NCI-H345 treated with DMSO at 0.1 percent for 48 hours (cell line): ENCODE measurements at regions not wholly inside any gene's neighbourhood (a gene's known extent, or its start where the extent isn't known, plus 50 kb on each side); places are given as distances from the start of the nearest gene placed in this dataset.
A peak's percentile ranks its signal among the peaks of the same experiment; 100 is the strongest.

ENCODE experiments used
- DNase-seq: peaks from one replicate; lab custom pipeline; 2025; ENCODE audit not compliant: unreplicated experiment; lab: John Stamatoyannopoulos, UW

DNA sequence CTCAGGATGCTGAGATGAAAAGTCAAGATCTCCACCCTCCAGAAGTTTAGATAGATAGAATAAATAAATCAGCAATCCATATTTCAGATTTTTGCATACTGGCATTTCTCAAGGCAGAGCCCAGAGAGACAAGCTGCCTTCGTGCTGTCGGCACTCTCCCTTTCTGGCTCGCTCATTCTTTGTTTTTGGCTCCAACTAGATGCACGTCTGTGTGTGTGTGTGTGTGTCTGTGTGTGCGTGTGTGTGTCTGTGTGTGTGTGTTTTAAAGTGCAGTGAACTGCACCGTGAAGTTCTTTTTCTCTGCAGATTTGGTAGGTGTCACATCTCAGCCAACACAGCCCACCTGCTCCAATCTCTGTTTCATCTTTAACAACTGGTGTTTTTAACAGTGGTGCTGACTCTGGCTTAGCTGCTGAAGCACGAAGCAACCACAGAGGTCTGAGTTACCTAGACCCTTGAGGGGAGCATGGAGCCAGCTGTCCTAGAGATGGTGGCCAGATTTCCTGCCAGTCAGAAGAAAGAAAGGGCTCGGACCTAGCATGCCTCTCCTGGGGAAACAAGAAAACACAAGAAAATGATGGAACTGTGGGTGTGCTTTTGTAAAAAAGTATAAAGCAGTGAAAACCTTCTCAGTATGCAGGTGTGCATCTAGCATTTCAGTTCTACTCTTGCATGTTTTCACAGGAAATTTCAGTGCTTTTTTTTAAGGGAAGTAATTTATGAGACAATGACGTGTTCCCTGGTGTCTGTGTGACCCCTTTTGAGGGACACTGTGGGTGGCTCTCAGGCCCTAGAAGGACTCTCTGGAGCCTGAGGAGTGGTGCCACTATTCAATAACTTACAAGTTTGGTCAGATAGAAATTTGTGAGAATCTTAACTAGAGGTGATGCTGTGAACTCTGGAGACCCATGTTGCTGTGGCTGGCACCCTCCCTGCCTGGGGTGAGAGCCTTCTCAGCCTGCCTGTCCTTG, 364.3 kb downstream of the RNF144A start:
- no peak for DNase-seq

DNA sequence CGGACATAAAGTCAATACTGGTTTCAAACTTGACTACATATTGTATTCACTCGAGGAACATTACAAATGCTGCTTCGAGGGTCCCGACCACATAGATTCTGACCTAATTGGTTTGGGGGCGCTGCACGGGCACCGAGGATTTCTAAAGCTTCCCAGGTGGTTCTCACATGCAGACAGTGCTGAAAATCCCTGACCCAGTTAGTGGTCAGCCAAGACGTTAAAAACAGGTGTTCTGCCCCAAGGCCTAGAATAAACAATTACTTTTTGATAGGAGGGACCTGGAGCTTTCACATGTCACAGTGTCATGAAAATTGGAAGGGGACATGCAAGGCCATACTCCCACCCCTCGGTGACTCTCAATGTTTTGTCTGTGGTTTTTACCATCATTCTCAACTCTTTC, 368.9 kb downstream of the RNF144A start:
- DNase-seq, result no peak

DNA sequence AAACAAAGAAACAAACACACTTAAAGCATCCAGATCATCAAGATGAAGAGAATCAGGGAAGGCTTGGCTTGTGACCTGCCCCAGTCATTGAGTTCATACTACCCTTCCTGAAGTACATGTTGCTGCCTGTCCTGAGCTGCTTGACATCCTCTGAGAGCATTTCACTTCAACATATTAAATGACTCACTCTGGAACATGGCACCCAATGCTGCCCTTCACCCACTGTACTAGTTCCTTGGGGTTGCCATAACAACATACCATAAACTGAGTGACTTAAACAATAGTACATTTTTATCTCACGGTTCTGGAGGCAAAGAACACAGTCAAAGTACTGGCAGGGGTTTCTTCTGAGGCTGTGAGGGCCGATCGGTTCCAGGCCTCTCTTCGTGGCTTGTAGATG, 371.3 kb downstream of the RNF144A start:
- DNase-seq, result no peak

DNA sequence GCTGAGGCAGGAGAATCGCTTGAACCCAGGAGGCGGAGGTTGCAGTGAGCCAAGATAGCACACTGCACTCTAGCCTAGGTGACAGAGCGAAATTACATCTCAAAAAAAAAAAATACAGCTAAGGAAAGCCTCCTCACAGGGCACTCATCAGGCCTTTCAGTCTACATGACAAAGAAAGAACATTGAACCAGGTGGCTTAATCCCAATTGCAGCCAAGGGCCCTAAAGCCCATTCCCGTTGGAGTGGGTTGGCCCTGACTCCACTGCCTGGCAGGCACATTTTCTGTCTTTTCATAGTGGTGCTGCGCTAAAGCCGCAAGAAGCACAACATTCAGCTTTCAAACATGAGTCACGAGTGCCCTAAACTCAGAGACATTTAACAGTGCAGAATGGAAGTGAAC, 372.5 kb downstream of the RNF144A start:
- DNase-seq, result no peak

DNA sequence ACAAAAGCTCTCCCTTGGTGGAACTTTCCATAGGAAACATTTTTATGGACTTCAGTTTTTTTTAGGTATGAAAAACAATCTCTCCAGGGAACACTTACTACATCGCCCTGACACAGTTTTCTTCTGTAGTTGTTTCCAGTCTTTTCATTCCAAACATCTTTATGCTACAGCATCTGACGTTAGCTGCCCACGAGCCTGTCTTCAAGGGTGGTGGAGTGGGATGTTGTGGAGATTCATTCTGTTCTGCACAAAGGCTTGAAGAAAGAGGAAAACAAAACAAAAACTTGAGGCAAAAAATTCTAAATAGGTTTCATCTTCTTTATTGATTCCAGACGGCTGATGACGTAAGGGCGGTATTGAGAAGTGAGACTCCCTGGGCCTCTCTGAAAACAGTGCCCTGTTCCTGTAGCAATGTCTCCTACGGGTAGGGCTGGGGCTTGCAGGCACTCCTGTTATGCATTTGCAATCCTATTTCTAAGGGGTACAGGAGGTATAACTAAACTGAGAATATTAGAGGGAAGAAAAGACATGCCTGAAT, 375.0 kb downstream of the RNF144A start:
- no peak for DNase-seq

DNA sequence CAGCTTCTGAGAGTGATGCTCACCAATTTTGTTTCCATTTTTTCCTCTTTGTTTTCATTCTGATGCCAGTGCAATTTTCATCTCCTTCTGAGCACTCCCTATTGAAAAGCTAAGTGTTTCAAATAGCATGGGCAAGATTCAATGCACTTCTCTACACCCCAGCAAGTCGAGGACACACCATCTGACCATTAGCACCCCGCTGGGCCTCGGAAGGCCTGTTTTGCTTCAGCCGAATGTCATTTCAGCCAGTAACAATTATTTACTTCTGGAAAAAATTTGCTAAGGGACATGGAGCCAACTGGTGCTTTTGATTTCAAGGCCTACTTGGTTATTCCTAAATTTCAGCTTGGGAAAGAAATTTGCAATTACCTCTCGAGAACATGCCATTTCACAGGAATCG, 392.4 kb downstream of the RNF144A start:
- no peak for DNase-seq

DNA sequence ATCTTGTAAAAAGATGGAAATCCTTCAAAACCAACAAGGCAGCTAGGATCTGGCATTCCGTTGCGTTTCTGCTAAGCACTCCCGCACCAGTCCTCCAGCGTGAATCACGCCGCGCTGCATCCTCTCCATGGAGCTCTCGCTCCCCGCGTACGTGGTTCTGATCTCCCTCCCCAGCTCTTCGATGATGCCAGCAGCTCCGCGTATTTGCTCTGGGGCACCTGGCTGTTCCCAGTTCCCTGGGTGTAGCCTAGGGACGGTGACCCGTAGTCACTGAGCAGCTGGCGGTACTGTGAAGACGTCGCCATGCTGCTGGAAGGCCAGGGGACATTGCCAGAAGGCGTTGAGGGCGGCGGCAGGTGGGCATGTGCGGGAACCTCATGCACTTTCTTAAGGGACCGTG, 407.5 kb downstream of the RNF144A start:
- no peak for DNase-seq

DNA sequence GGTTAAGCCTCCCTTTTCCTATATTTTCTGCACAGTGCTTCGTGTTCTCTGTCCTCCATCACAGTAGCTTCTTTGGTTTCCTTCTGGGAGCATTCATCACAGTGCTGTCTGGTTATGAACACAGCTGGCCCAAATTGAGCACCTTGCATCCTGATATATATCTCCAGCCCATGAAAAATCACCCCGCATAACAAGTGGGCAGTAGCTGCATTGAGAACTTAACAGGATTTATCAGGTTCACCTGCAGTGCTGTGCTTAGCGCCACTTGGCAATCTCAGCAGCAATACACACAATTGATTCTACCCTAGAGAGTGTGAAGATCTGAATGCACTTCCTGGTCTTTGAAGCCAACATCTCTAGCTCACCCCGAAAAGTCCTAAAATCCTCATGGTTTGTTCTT, 408.0 kb downstream of the RNF144A start:
- DNase-seq, result no peak

DNA sequence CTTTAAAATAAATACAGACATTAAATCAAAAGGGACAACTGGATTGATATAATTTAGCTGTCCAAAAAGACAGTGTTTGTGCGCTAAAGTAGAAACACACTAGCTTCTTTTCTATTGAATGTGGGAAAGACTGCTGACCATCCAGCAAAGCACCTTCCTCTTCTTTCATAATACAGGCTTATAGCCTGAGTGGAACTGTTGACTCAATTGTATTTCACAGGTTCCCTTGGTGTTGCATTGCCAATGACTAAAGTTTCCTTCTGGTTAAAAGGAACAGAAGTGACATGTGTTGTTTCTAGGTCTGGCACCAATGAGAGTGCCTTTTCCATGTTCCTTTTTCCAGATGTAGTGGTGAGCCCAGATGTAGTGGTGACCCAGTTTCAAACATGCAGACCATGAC, 412.3 kb downstream of the RNF144A start:
- DNase-seq, result no peak

DNA sequence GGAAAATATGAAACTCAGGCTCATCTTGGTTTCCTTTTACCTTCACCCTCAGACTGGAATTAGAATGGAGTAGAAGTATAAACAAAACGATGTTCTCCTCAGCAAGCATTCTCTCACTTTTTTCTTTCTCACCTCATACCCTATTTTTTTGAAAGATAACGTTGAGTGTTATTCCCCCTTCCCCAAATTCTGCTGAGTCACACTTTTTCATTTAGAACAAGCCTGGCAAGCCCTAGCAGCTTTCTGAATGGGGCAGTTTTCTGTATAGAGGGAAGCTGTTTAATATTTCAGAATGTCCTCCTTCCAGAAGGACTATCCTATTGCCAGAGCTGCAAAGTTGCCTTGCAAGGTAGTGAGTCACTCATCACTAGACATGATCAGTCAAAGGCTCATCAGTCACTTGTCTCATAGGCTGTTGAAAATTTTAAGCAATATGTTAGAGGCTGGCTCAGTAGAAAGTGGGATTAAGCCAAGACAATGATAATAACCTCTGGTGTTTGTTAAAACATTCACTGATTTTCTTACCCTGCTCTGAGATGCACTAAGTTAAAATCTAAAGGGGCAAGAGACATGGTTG, 416.1 kb downstream of the RNF144A start:
- DNase-seq, result no peak

DNA sequence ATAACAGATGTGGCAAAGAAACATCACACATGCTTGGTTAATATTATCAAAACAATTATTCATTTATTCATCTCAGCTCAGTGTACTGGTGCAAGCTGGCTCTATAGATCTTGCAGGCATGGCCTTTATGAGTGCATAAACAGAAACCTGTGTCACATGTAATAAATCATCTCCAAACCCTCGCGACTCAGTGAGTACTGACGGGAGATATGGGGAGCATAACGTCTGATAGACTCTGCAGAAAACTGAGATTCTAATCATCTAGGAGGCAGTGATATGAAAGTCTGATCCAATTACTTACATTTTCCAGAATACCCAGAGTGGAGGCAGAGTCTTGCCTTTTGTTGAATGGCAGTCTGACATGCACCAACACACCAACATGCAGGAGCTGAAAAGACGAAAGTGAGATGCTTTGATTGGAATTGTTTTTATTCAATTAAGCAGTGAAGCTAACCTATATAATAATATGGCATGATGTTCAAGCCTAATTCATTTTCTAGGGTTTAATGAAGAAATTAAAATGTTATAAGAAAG, 416.8 kb downstream of the RNF144A start:
- no peak for DNase-seq

DNA sequence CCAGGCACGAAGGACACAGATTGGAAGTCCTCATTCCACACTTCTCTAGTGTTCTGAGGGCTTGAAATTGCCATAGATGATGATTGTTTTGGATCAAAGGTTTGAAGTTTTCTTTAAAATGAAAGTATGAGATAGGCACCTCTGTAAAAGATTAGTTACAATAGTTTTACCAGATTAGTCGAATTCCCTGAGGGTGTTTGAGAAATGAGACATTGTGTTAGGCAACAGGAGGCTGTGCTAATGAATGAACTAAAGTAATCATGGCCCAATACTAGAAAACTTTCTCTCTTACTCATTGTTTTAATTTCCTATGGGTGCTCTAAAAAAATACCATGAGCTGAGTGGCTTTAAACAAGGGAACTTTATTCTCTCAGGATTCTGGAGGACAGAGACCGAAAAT, 421.7 kb downstream of the RNF144A start:
- DNase-seq, result no peak

DNA sequence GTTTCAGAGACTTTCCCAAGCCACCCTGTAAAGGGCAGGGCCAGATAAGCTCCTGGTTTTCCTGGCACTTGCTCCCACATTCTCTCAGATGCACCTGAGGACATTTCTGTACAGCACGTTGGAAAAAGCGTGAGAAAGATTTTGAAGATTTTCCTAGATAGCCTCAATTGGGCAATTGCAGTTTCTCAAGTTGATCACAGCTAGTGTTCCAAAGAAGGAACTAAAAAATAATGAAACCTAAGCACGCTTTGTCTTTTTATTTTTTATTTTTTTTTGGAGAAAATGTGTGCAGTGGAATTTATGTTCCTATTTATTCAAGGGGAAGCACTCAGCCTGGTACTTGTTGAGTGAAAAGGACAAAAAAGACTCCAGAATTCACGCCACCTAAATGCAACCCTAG, 429.1 kb downstream of the RNF144A start:
- DNase-seq, result no peak

DNA sequence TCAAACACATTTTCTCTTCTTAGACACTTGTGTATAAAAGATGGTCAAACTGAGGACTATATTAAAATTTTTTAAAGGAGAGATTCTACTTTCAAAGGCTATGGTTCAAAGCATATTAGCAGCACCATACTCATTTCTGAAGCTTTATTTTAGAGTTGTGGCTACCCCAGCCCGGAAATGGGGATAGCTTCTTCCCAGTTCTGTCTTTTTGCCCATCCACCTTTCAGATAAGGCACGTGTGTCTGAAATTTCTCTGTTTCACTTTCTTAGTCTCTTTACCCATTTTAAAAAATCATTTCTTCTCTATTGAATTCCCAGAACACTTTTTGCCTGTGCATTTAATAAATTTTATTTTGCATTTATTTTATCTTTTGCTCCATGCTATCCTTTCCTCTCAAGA, 431.5 kb downstream of the RNF144A start:
- DNase-seq, result no peak

DNA sequence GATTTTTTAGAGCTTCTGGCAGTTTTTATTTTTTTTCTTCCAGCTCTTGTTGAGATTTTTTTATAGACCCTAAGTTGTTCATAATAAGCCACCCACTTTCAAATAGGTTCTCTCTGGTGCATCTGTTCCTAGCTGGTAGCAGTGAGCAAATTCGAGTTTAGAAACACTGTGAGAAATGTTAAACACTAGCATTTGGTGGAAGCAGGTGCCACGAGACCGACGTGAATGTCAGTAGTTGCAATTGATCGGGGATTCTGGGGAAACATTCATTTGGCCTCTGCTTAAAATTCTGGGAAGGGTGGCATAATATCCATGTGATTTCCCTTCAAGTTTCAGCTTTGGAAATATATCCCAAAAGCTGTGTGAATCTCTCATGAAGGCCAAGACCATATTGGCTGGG, 435.0 kb downstream of the RNF144A start:
- no peak for DNase-seq

DNA sequence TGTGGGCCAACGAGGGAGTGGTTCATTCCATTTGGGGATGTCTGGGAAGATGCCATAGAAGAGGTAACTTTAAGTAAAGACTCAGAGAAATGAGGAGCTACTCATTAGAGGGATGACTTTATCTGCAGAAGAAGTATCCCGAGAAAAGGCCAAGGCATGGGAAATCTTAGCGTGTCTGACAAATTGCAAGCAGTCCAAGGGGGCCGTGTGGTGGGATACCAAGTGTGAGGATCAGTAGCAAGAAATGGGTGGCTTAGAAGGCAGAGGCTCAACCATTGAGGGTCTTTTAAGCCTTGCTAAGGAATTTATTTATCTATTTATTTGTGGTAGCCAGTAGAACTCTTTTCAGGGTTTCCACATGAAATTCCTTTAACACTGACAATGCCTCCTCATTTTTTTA, 436.4 kb downstream of the RNF144A start:
- DNase-seq, result no peak

DNA sequence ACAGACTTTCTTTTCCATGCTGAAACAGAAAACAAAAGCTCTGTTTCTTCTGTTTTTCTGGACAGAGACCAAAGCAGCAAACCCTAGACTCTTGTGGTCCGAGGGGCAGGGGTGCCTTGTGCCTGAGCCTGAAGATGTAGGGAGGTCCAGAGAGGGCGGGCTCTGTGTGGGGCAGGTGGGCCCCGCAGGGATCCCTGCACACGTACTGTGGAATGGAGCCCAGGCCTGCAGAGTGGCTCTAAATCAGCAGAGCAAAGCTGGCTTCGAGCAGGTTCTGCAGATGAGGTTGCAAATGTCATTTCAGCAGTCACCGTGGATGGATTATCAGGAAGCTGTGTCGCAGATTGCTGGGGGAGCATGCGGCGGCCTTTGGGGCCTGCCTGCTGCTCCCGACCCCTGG, 438.6 kb downstream of the RNF144A start:
- no peak for DNase-seq

DNA sequence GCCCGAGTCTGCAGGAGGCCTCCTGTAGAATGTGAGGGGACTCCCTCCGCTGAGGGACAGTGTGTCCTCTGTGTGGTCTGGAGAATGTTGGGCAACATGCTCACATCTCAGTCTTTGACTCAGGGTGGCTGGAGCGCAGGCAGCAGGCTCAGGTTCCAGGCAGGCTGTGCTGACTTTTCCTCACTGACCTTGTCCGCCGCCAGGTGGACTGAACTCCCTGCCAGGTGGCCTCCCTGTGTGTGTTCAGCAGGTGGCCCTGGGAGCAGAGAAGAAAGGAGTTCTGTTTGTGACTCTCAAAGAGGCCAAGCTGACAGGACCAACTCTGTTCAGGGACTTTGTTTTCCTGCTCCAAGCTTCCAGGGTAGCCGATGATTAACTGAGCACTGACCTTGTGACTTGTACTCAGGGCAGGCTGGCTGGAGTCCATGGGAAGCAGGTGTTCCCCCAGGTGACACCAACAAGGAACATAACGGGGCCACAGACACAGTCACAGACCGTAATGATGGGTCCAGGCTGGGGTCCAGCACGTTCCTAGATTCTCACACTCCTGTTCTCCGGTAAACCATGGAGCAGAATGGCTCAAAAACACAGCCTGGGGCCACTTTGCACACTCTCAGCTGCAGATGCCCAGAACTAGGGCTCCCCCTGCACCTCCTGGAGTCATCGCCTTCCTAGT, 439.8 kb downstream of the RNF144A start:
- peak; percentile 39 for DNase-seq

DNA sequence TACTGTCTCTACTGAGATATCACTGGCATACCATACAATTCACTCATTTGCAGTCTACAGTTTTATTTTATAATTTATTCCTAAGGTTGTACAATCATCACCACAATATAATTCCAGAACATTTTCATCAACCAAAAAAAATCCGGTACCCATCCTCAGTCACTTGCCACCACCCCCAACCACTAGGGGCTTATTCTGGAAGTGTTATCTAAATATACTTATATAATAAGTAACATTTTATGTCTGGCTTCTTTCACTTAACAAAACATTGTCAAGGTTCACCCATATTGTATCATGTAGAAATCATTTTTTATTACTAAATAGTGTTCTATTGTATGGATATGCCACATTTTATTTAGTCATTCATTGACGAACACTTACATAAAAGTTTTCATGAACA, 440.8 kb downstream of the RNF144A start:
- no peak for DNase-seq

DNA sequence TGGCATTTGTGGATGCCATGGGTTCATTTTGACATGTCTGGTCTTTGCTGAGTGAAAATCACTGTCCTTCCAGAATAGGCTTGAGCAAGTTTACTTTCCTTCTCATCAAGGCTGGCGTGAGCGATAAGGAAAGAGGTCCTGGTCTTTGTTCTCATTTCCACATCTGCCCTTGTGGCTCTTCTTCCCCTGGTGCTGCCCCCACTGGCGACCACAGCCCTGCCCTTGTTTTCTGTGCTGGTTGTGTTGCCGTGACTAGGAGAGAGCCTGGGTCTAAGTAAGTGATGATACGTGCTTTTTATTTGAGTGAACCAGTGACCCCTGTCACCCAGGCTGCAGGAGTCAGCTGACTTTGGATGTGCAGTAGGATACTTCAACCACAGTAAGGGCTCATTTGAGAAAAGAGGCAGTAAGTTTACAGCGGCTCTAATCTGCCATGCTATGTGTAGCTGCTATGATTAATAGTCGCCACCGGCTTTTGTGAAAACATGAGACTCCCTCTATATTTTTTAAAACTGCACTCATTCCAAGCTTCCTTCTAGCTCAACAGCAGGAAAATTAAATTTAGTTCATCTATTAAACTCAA, 441.7 kb downstream of the RNF144A start:
- DNase-seq, result no peak

DNA sequence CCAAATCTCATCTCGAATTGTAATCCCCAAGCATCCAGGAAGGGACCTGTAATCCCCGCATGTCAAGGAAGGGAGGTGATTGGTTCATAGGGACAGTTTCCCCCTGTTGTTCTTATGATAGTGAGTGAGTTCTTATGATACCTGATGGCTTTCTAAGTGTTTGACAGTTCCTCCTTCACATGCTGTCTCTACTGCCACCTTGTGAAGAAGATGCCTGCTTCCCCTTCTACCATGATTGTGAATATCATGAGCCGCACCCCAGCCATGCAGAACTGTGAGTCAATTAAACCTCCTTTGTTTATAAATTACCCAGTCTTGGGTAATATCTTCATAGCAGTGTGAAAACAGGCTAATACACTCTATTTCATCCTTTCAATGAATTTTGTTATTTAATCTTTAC, 446.7 kb downstream of the RNF144A start:
- DNase-seq, result no peak
